H1 (cell line): ENCODE measurements at regions not wholly inside any gene's neighbourhood (a gene's known extent, or its start where the extent isn't known, plus 50 kb on each side); places are given as distances from the start of the nearest gene placed in this dataset.

Experiments
- CTCF ChIA-PET: fragments of 300-600 bp; sonication (Branson Sonifier 250); formaldehyde crosslinking; loops from one replicate; lab custom pipeline; 2021; ENCODE audit not compliant: partially characterized antibody; lab: Charles Lee
- POLR2A ChIA-PET: fragments of 300-600 bp; sonication (Branson Sonifier 250); formaldehyde crosslinking; loops from one replicate; lab custom pipeline; 2021; ENCODE audit warnings: inconsistent platforms; ENCODE audit not compliant: partially characterized antibody; lab: Charles Lee
- DNase-seq, 2 experiments: peaks; one replicate each; pipeline versions ENCODE4 v3.0.0 to v3.0.0-alpha.2; 2010 to 2022; ENCODE audit warnings: low spot score in 2 of 2, low read depth in 1 of 2, mixed read lengths in 1 of 2
- FAIRE-seq: peaks from 2 replicates; lab custom pipeline; 2011; peaks lifted over from hg19 to GRCh38; lab: Jason Lieb, UNC
- H2AFZ ChIP-seq: 2 replicates; pipeline ENCODE4 v1.8.1; 2012; ENCODE audit warnings: low read length, inconsistent platforms
- H2AK5ac ChIP-seq: 2 replicates; pipeline ENCODE4 v1.6.1; 2013; ENCODE audit warnings: low read depth, low read length
- H2BK120ac ChIP-seq: replicated peaks from 2 replicates; pipeline ENCODE3; 2013; ENCODE audit warnings: low read depth, low read length, inconsistent platforms
- H2BK12ac ChIP-seq: 2 replicates; pipeline ENCODE4 v1.6.1; 2013; ENCODE audit warnings: low read depth, low read length
- H2BK15ac ChIP-seq: 2 replicates; pipeline ENCODE4 v1.6.1; 2013; ENCODE audit warnings: low read length
- H2BK20ac ChIP-seq: 2 replicates; pipeline ENCODE4 v1.6.1; 2013; ENCODE audit warnings: low read length
- H2BK5ac ChIP-seq: 2 replicates; pipeline ENCODE4 v1.6.1; 2013; ENCODE audit warnings: low read depth, low read length
- H3K14ac ChIP-seq: 2 replicates; pipeline ENCODE4 v1.6.1; 2013; ENCODE audit warnings: inconsistent platforms; ENCODE audit not compliant: insufficient read length
- H3K18ac ChIP-seq: 2 replicates; pipeline ENCODE4 v1.6.1; 2013; ENCODE audit warnings: low read length; ENCODE audit errors: extremely low read depth
- H3K23ac ChIP-seq: 2 replicates; pipeline ENCODE4 v1.6.1; 2013; ENCODE audit warnings: inconsistent platforms; ENCODE audit not compliant: insufficient read length
- H3K23me2 ChIP-seq: 2 replicates; pipeline ENCODE4 v1.6.1; 2013; ENCODE audit warnings: low read depth, low read length
- H3K27ac ChIP-seq: 2 replicates; pipeline ENCODE4 v1.6.1; 2011; ENCODE audit warnings: low read depth, low read length, inconsistent platforms
- H3K27me3 ChIP-seq, 4 experiments: replicated peaks in 1 of 4; 1 replicate in 1 of 4; 2 replicates in 3 of 4; pipeline versions ENCODE4 v1.6.1 to v1.8.1; 2011 to 2013; ENCODE audit warnings: low read length in 3 of 4, mild to moderate bottlenecking in 3 of 4, inconsistent platforms in 2 of 4, mixed read lengths in 2 of 4, moderate library complexity in 1 of 4; ENCODE audit not compliant: control insufficient read depth in 3 of 4, insufficient read depth in 3 of 4; ENCODE audit errors: extremely low read depth in 1 of 4
- H3K36me3 ChIP-seq, 4 experiments: 2 replicates each; pipeline versions ENCODE4 v1.6.1 to v1.8.1; 2011 to 2013; ENCODE audit warnings: mild to moderate bottlenecking in 4 of 4, low read length in 3 of 4, moderate library complexity in 2 of 4, control low read depth in 1 of 4, inconsistent platforms in 1 of 4; ENCODE audit not compliant: insufficient read depth in 4 of 4, control insufficient read depth in 2 of 4
- H3K4ac ChIP-seq: replicated peaks from 2 replicates; pipeline ENCODE3; 2013; ENCODE audit warnings: low read length, low read depth, mixed read lengths, inconsistent platforms; ENCODE audit not compliant: insufficient read length
- H3K4me1 ChIP-seq, 4 experiments: replicated peaks in 1 of 4; 1 replicate in 1 of 4; 2 replicates in 3 of 4; pipeline versions ENCODE4 v1.6.1 to v1.8.1; 2011 to 2013; ENCODE audit warnings: low read length in 3 of 4, inconsistent platforms in 2 of 4, mixed read lengths in 1 of 4; ENCODE audit not compliant: insufficient read depth in 4 of 4, control insufficient read depth in 3 of 4
- H3K4me2 ChIP-seq, 2 experiments: 2 replicates each; pipeline versions ENCODE4 v1.6.1 to v1.8.1; 2011 to 2013; ENCODE audit warnings: low read depth in 2 of 2, low read length in 2 of 2, control low read depth in 1 of 2, inconsistent platforms in 1 of 2, mild to moderate bottlenecking in 1 of 2; ENCODE audit not compliant: insufficient read depth in 1 of 2
- H3K4me3 ChIP-seq, 4 experiments: fragments of 200-600, 300-600 bp in 1 of 4; sonication (generic), shearing (Covaris generic), sonication (Bioruptor Twin) in 1 of 4; 2 replicates each; pipeline versions ENCODE4 v1.5.1 to v1.8.1; 2011 to 2016; ENCODE audit warnings: low read length in 4 of 4, low read depth in 3 of 4, control low read depth in 2 of 4, inconsistent platforms in 2 of 4, mild to moderate bottlenecking in 2 of 4, mixed read lengths in 1 of 4, moderate library complexity in 1 of 4; ENCODE audit not compliant: insufficient read depth in 2 of 4; ENCODE audit errors: extremely low read depth in 1 of 4
- H3K56ac ChIP-seq: replicated peaks from 2 replicates; pipeline ENCODE3; 2013; ENCODE audit warnings: low read depth, mild to moderate bottlenecking, mixed read lengths, low read length, inconsistent platforms; ENCODE audit not compliant: insufficient read length
- H3K79me1 ChIP-seq: 2 replicates; pipeline ENCODE4 v1.6.1; 2013; ENCODE audit warnings: low read depth, low read length, control low read depth
- H3K79me2 ChIP-seq, 2 experiments: 2 replicates each; pipeline versions ENCODE4 v1.6.1 to v1.8.1; 2012 to 2013; ENCODE audit warnings: low read length in 2 of 2, mild to moderate bottlenecking in 2 of 2, inconsistent platforms in 1 of 2; ENCODE audit not compliant: insufficient read depth in 2 of 2, control insufficient read depth in 1 of 2
- H3K9ac ChIP-seq, 4 experiments: replicated peaks in 1 of 4; 1 replicate in 1 of 4; 2 replicates in 3 of 4; pipeline versions ENCODE4 v1.6.1 to v1.8.1; 2011 to 2013; ENCODE audit warnings: low read depth in 3 of 4, low read length in 3 of 4, control low read depth in 2 of 4, mild to moderate bottlenecking in 2 of 4, moderate library complexity in 2 of 4, inconsistent platforms in 1 of 4; ENCODE audit errors: extremely low read depth in 1 of 4
- H3K9me3 ChIP-seq, 2 experiments: 2 replicates each; pipeline versions ENCODE4 v1.6.1 to v1.8.1; 2012 to 2013; ENCODE audit warnings: mild to moderate bottlenecking in 2 of 2, moderate library complexity in 2 of 2, control low read depth in 1 of 2, inconsistent platforms in 1 of 2, low read depth in 1 of 2, low read length in 1 of 2, mixed read lengths in 1 of 2; ENCODE audit not compliant: insufficient read depth in 2 of 2
- H4K20me1 ChIP-seq, 2 experiments: replicated peaks in 1 of 2; 2 replicates each; pipeline versions ENCODE3 to v1.8.1; 2011 to 2013; ENCODE audit warnings: inconsistent platforms in 2 of 2, low read length in 2 of 2, mild to moderate bottlenecking in 1 of 2; ENCODE audit not compliant: insufficient read depth in 2 of 2, control insufficient read depth in 1 of 2
- H4K5ac ChIP-seq: 2 replicates; pipeline ENCODE4 v1.6.1; 2013; ENCODE audit warnings: low read length, low read depth, mixed read lengths, inconsistent platforms; ENCODE audit not compliant: insufficient read length
- H4K8ac ChIP-seq: 2 replicates; pipeline ENCODE4 v1.8.0; 2013; ENCODE audit warnings: mild to moderate bottlenecking, moderate library complexity, low read length, inconsistent platforms; ENCODE audit not compliant: insufficient read depth; ENCODE audit errors: extremely low read depth
- H4K91ac ChIP-seq: replicated peaks from 2 replicates; pipeline ENCODE3; 2013; ENCODE audit warnings: low read length, mixed read lengths, inconsistent platforms; ENCODE audit not compliant: insufficient read length
- CEBPB ChIP-seq: IDR thresholded peaks from 2 replicates; pipeline ENCODE4 v1.6.1; 2012; ENCODE audit warnings: low read depth, low read length
- FOSL1 ChIP-seq: IDR thresholded peaks from 2 replicates; pipeline ENCODE4 v1.6.1; 2011; ENCODE audit warnings: mild to moderate bottlenecking, low read depth, low read length, moderate library complexity; ENCODE audit not compliant: insufficient read depth
- HDAC2 ChIP-seq, 2 experiments: fragments of 300-600 bp in 1 of 2; sonication (generic) in 1 of 2; IDR thresholded peaks; 2 replicates each; pipeline ENCODE4 v1.6.1; 2011 to 2012; ENCODE audit warnings: low read depth in 2 of 2, low read length in 2 of 2, mild to moderate bottlenecking in 2 of 2, moderate library complexity in 2 of 2, borderline replicate concordance in 1 of 2, inconsistent platforms in 1 of 2
- HDAC6 ChIP-seq: IDR thresholded peaks from one replicate; pipeline ENCODE4 v1.7.1; 2012; ENCODE audit warnings: low read depth, mild to moderate bottlenecking, inconsistent platforms, low read length, moderate library complexity
- JUND ChIP-seq: IDR thresholded peaks from 2 replicates; pipeline ENCODE4 v1.6.1; 2011; ENCODE audit warnings: mild to moderate bottlenecking, improper control_type of control experiment, low read length
- NRF1 ChIP-seq: IDR thresholded peaks from 2 replicates; pipeline ENCODE4 v1.6.1; 2011; ENCODE audit warnings: mild to moderate bottlenecking, low read depth, low read length, improper control_type of control experiment
- PHF8 ChIP-seq: fragments of 200-600 bp; sonication (generic); conservative IDR thresholded peaks from 2 replicates; pipeline ENCODE4 v1.7.1; 2012; ENCODE audit warnings: low read depth, mild to moderate bottlenecking, inconsistent platforms, low read length, moderate library complexity
- WGBS, 2 experiments: shearing (Covaris generic) in 1 of 2; methylation state at CpG; one replicate each; pipeline versions ENCODE4 v1.1.6 to v1.1.7; 2013 to 2015; ENCODE audit warnings: low lambda C conversion rate in 2 of 2, mixed read lengths in 2 of 2, inconsistent platforms in 1 of 2, low coverage in 1 of 2, missing lambda C conversion rate in 1 of 2; ENCODE audit not compliant: insufficient replicate concordance in 2 of 2, insufficient coverage in 1 of 2, insufficient read length in 1 of 2; ENCODE audit errors: extremely low coverage in 1 of 2, missing lambda C conversion rate in 1 of 2; 5-methylcytosine and 5-hydroxymethylcytosine counted together

DNA sequence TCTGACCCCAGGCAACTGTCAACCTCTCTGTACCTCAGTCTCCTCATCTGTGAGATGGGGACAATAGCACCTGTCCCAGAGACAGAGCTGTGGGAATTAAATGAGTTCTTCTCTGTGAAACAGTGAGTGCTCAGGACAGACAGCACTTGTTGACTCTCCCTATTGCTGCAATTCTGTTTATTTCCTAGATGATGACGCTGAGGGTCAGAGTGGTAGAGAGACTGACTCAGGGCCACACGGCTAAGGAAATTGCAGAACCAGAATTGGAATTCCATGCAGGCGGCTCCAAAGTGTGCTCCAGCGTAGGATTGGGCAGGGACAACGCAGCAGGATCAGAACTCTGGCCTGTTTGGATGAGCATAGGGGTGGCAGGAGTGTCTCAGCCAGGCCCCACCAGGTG is 302.2 kb downstream of the C16orf95 start:
- TF ChIP-seq FOSL1 (no peak), HDAC6 (no peak), JUND (no peak), HDAC2 (IDR thresholded peaks at IDR 0.05; ENCODE audit: borderline replicate concordance in 1 of 2, low read depth in 2 of 2, low read length in 2 of 2) (no peak), CEBPB (no peak), PHF8 (no peak), NRF1 (no peak)
- TF ChIP-seq, all 59 proteins: peak for 0
- WGBS, 2 experiments, result 96% methylated on average over 5 of the region's 5 CpGs; no CpG with 5 or more reads in 1 of the 2 experiments
- H3K14ac ChIP-seq, result no peak overlapping the region
- no peak overlapping the region for H2BK5ac ChIP-seq
- no peak overlapping the region for H2BK12ac ChIP-seq
- no peaks in the 10 kb centered on the region for H3K27me3 ChIP-seq
- H3K9ac ChIP-seq, result no peak overlapping the region
- H3K79me1 ChIP-seq, result no peaks in the 10 kb centered on the region
- no peak overlapping the region for H3K18ac ChIP-seq
- H3K4me3 ChIP-seq, result no peak overlapping the region
- H3K27ac ChIP-seq, result no peak overlapping the region
- H2BK20ac ChIP-seq, result no peak overlapping the region
- no peaks in the 10 kb centered on the region for H4K20me1 ChIP-seq
- POLR2A ChIA-PET, result no interaction called here
- no peak overlapping the region for H2BK15ac ChIP-seq
- H3K4ac ChIP-seq, result no peak overlapping the region
- H3K4me2 ChIP-seq, result no peak overlapping the region
- no peak overlapping the region for H4K8ac ChIP-seq
- no peak overlapping the region for H2AK5ac ChIP-seq
- CTCF ChIA-PET, result no interaction called here
- no peak overlapping the region for H3K23ac ChIP-seq
- no peaks in the 10 kb centered on the region for H3K36me3 ChIP-seq
- H3K79me2 ChIP-seq, result no peaks in the 10 kb centered on the region
- H2AFZ ChIP-seq, result no peak overlapping the region
- peaks cover 6% of the 10 kb centered on the region; the same call in 1 of the 2 replicates for H3K23me2 ChIP-seq
- H2BK120ac ChIP-seq, result no peak overlapping the region
- no peaks in the 10 kb centered on the region; a peak in 1 of 7 replicates for H3K4me1 ChIP-seq
- no peak for FAIRE-seq
- no peak overlapping the region for H4K91ac ChIP-seq
- no peak for DNase-seq
- H3K9me3 ChIP-seq, result no peaks in the 10 kb centered on the region
- no peak overlapping the region for H3K56ac ChIP-seq
- no peak overlapping the region for H4K5ac ChIP-seq
